DND-41 (cell line): ENCODE measurements at regions not wholly inside any gene's neighbourhood (a gene's known extent, or its start where the extent isn't known, plus 50 kb on each side); places are given as distances from the start of the nearest gene placed in this dataset.

ENCODE experiments used
- ATAC-seq: fragments of 200-7000 bp; cut with Tn5 transposase; 3 replicates; pipeline ENCODE4 v1.9.1; 2021; ENCODE audit warnings: low read depth; ENCODE audit not compliant: insufficient read depth
- DNase-seq: peaks from one replicate; pipeline ENCODE4 v3.0.0-alpha.2; 2020
- H2AFZ ChIP-seq: 2 replicates; pipeline ENCODE4 v1.6.0; 2012; ENCODE audit warnings: low read depth, low read length
- H3K27ac ChIP-seq: 2 replicates; pipeline ENCODE4 v1.5.1; 2012; ENCODE audit warnings: low read length, inconsistent platforms
- H3K27me3 ChIP-seq: fragments of 200-600 bp; sonication (generic); 2 replicates; pipeline ENCODE4 v1.6.0; 2012; ENCODE audit warnings: low read length, mild to moderate bottlenecking, inconsistent platforms; ENCODE audit not compliant: insufficient read depth, poor library complexity
- H3K36me3 ChIP-seq: 2 replicates; pipeline ENCODE4 v1.5.1; 2012; ENCODE audit warnings: low read length, inconsistent platforms; ENCODE audit not compliant: insufficient read depth
- H3K4me1 ChIP-seq: 2 replicates; pipeline ENCODE4 v1.5.1; 2012; ENCODE audit warnings: mild to moderate bottlenecking, low read length; ENCODE audit not compliant: insufficient read depth
- H3K4me2 ChIP-seq: 2 replicates; pipeline ENCODE4 v1.6.0; 2012; ENCODE audit warnings: mild to moderate bottlenecking, moderate library complexity, low read length, inconsistent platforms; ENCODE audit not compliant: insufficient read depth
- H3K4me3 ChIP-seq, 2 experiments: fragments of 200-600 bp in 1 of 2; shearing (Covaris generic) in 1 of 2; 2 replicates each; pipeline ENCODE4 v1.5.1; 2012 to 2016; ENCODE audit warnings: inconsistent platforms in 2 of 2, low read length in 2 of 2, mild to moderate bottlenecking in 2 of 2, low read depth in 1 of 2, moderate library complexity in 1 of 2
- H3K79me2 ChIP-seq: 2 replicates; pipeline ENCODE4 v1.6.0; 2012; ENCODE audit warnings: low read length, inconsistent platforms; ENCODE audit not compliant: insufficient read depth
- H3K9ac ChIP-seq: 2 replicates; pipeline ENCODE4 v1.6.0; 2012; ENCODE audit warnings: low read depth, mild to moderate bottlenecking, inconsistent platforms, low read length, moderate library complexity
- H3K9me3 ChIP-seq: 2 replicates; pipeline ENCODE4 v1.5.1; 2012; ENCODE audit warnings: low read length, moderate library complexity, mild to moderate bottlenecking, inconsistent platforms; ENCODE audit not compliant: insufficient read depth, severe bottlenecking
- H4K20me1 ChIP-seq: 2 replicates; pipeline ENCODE4 v1.6.0; 2012; ENCODE audit warnings: low read length; ENCODE audit not compliant: insufficient read depth
- CTCF ChIP-seq: IDR thresholded peaks from 2 replicates; pipeline ENCODE4 v1.5.1; 2012; ENCODE audit warnings: borderline replicate concordance, low read length, moderate library complexity, mild to moderate bottlenecking; ENCODE audit not compliant: poor library complexity, severe bottlenecking; ENCODE audit errors: extremely low read depth
- EZH2 ChIP-seq: IDR thresholded peaks from 3 replicates; pipeline ENCODE4 v1.6.1; 2012; ENCODE audit warnings: borderline replicate concordance, low read depth, mild to moderate bottlenecking, moderate library complexity, low read length, inconsistent platforms; ENCODE audit not compliant: severe bottlenecking

GRCh38 chr15:98410328-98410727 lies 238.0 kb upstream of the IGF1R start:
- ATAC-seq: no peak
- H3K27ac ChIP-seq: no peak overlapping the region

GRCh38 chr15:98412852-98413251 lies 235.5 kb upstream of the IGF1R start:
- H3K27ac ChIP-seq: no peak overlapping the region
- ATAC-seq (no peak), DNase-seq (no peak)
- peaks cover 3% of the 10 kb centered on the region for H3K27me3 ChIP-seq
- H3K9me3 ChIP-seq: no peaks in the 10 kb centered on the region
- H2AFZ ChIP-seq: no peak overlapping the region
- no peaks in the 10 kb centered on the region for H3K36me3 ChIP-seq
- H3K4me1 ChIP-seq: no peaks in the 10 kb centered on the region
- TF ChIP-seq CTCF (no peak), EZH2 (no peak)
- H4K20me1 ChIP-seq: no peaks in the 10 kb centered on the region
- H3K4me2 ChIP-seq: no peak overlapping the region
- H3K4me3 ChIP-seq: no peak overlapping the region
- H3K9ac ChIP-seq: no peak overlapping the region
- no peaks in the 10 kb centered on the region for H3K79me2 ChIP-seq

More at GRCh38 chr15:98410328-98410727, 238.0 kb upstream of the IGF1R start:
- Histone ChIP-seq H3K9ac (no peak overlapping the region), H3K4me3 (no peak overlapping the region), H3K79me2 (no peaks in the 10 kb centered on the region), H3K9me3 (no peaks in the 10 kb centered on the region), H2AFZ (no peak overlapping the region), H3K4me1 (no peaks in the 10 kb centered on the region), H3K36me3 (no peaks in the 10 kb centered on the region), H3K27me3 (peaks cover 3% of the 10 kb centered on the region), H3K4me2 (no peak overlapping the region), H4K20me1 (no peaks in the 10 kb centered on the region)
- TF ChIP-seq CTCF (no peak), EZH2 (no peak)
- no peak for DNase-seq

- DNase-seq (no peak), ATAC-seq (no peak)
- Histone ChIP-seq H3K27ac (no peak overlapping the region), H3K27me3 (peaks cover 3% of the 10 kb centered on the region), H3K36me3 (no peaks in the 10 kb centered on the region), H3K4me1 (no peaks in the 10 kb centered on the region), H3K4me2 (no peak overlapping the region), H4K20me1 (no peaks in the 10 kb centered on the region), H3K9ac (no peak overlapping the region), H2AFZ (no peak overlapping the region), H3K4me3 (no peak overlapping the region), H3K79me2 (no peaks in the 10 kb centered on the region), H3K9me3 (no peaks in the 10 kb centered on the region)
- no peak for TF ChIP-seq CTCF
- TF ChIP-seq EZH2: no peak
These were observed 234.3 kb upstream of the IGF1R start for GRCh38 chr15:98413933-98414546.
